PC-9 (cell line): ENCODE measurements at regions not wholly inside any gene's neighbourhood (a gene's known extent, or its start where the extent isn't known, plus 50 kb on each side); places are given as distances from the start of the nearest gene placed in this dataset.

Experiments
- CTCF ChIP-seq: fragments of 200-600 bp; sonication (generic); conservative IDR thresholded peaks from 2 replicates; pipeline ENCODE4 v1.6.1; 2017; ENCODE audit warnings: mixed run types, antibody characterized with exemption, mild to moderate bottlenecking, moderate library complexity
- EZH2 ChIP-seq: fragments of 200-600 bp; sonication (generic); IDR thresholded peaks from 2 replicates; pipeline ENCODE4 v1.8.0; 2017; ENCODE audit warnings: antibody characterized with exemption, low read depth

- TF ChIP-seq CTCF (no peak), EZH2 (no peak)
Observed at GRCh38 chr3:36166477-36166876, 213.8 kb upstream of the STAC start.
